GM10248 (cell line): ENCODE measurements at regions not wholly inside any gene's neighbourhood (a gene's known extent, or its start where the extent isn't known, plus 50 kb on each side); places are given as distances from the start of the nearest gene placed in this dataset.
"Not testable (repeated sequence)": the region's sequence is repeated elsewhere in the genome, so short reads cannot be mapped to it uniquely, and the experiment has no call there.

Experiments
- CTCF ChIA-PET: fragments of 300-600 bp; sonication (Branson Sonifier 250); formaldehyde crosslinking; extraction: SDS; loops from one replicate; lab custom pipeline; 2021; ENCODE audit warnings: antibody characterized with exemption; lab: Yijun Ruan, JAX
- POLR2A ChIA-PET: fragments of 350-650 bp; sonication (Branson Sonifier 250); formaldehyde crosslinking; extraction: SDS; loops from one replicate; lab custom pipeline; 2020; ENCODE audit warnings: antibody characterized with exemption; lab: Yijun Ruan, JAX
- DNase-seq: peaks from one replicate; pipeline ENCODE4 v3.0.0; 2012; ENCODE audit errors: extremely low spot score
- CTCF ChIP-seq: IDR thresholded peaks from 2 replicates; pipeline ENCODE4 v1.5.1; 2012; ENCODE audit warnings: mild to moderate bottlenecking, low read depth; ENCODE audit errors: extremely low read depth, missing control alignments, control extremely low read depth

- POLR2A ChIA-PET: no interaction called here
- CTCF ChIA-PET: no interaction called here
Observed at GRCh38 chr2:31802711-31803110, 208.1 kb downstream of the MEMO1 start.

GRCh38 chr2:31799282-31799681 is 211.5 kb downstream of the MEMO1 start:
- DNase-seq, POLR2A ChIA-PET, CTCF ChIA-PET: not testable (repeated sequence)

More at GRCh38 chr2:31802711-31803110, 208.1 kb downstream of the MEMO1 start:
- DNase-seq: no peak
- no peak for TF ChIP-seq CTCF

GRCh38 chr2:31788273-31788672 is 207.5 kb upstream of the SRD5A2 start:
- ChIA-PET CTCF (no interaction called here), POLR2A (no interaction called here)
- DNase-seq: no peak
- TF ChIP-seq CTCF: no peak

GRCh38 chr2:31785876-31786275 is 205.1 kb upstream of the SRD5A2 start:
- ChIA-PET POLR2A (no interaction called here), CTCF (no interaction called here)
- no peak for TF ChIP-seq CTCF
- DNase-seq: no peak

- no peak for TF ChIP-seq CTCF
- CTCF ChIA-PET: no interaction called here
- DNase-seq: no peak
Observed at GRCh38 chr2:31784868-31785267, 204.1 kb upstream of the SRD5A2 start.

GRCh38 chr2:31783446-31784091 is 202.8 kb upstream of the SRD5A2 start:
- CTCF ChIA-PET, POLR2A ChIA-PET, DNase-seq: not testable (repeated sequence)

More at GRCh38 chr2:31784868-31785267, 204.1 kb upstream of the SRD5A2 start:
- POLR2A ChIA-PET: no interaction called here

- CTCF ChIA-PET: interaction anchor here (1.8 kb wide), 1 partner anchor 13 kb away, joined by 4 read pairs; no protein-coding TSS in a partner anchor
- POLR2A ChIA-PET: no interaction called here
- DNase-seq: no peak
- no peak for TF ChIP-seq CTCF
Observed at GRCh38 chr2:31778153-31778552, 197.4 kb upstream of the SRD5A2 start.

- DNase-seq: no peak
- ChIA-PET POLR2A (no interaction called here), CTCF (no interaction called here)
- TF ChIP-seq CTCF: no peak
Observed at GRCh38 chr2:31770741-31771140, 190.0 kb upstream of the SRD5A2 start.
